HL-60 (cell line): ENCODE measurements at regions not wholly inside any gene's neighbourhood (a gene's known extent, or its start where the extent isn't known, plus 50 kb on each side); places are given as distances from the start of the nearest gene placed in this dataset.

Experiments used
- DNase-seq, 2 experiments: peaks; one replicate each; pipeline ENCODE4 v3.0.0-alpha.2; 2010 to 2020; ENCODE audit warnings: low read depth in 1 of 2, low spot score in 1 of 2
- H3K27ac ChIP-seq: fragments of 250-450 bp; sonication (Bioruptor Pico); replicated peaks from 2 replicates; pipeline ENCODE4 v1.5.1; 2020; ENCODE audit warnings: mild to moderate bottlenecking, moderate library complexity
- H3K27me3 ChIP-seq: fragments of 250-450 bp; sonication (Bioruptor Pico); 2 replicates; pipeline ENCODE4 v1.5.1; 2021; ENCODE audit warnings: mild to moderate bottlenecking, moderate library complexity; ENCODE audit not compliant: insufficient read depth, poor library complexity, severe bottlenecking
- H3K4me3 ChIP-seq: replicated peaks from 2 replicates; pipeline ENCODE4 v1.5.1; 2011; ENCODE audit warnings: mild to moderate bottlenecking, control low read depth, low read length; ENCODE audit not compliant: insufficient read depth
- CTCF ChIP-seq: IDR thresholded peaks from one replicate; pipeline ENCODE4 v1.5.1; 2011; ENCODE audit warnings: low read length, control low read depth, inconsistent platforms; ENCODE audit not compliant: insufficient read depth
- GABPA ChIP-seq: IDR thresholded peaks from 2 replicates; pipeline ENCODE4 v1.6.1; 2012; ENCODE audit warnings: low read depth
- POLR2AphosphoS5 ChIP-seq: IDR thresholded peaks from 2 replicates; pipeline ENCODE4 v1.6.1; 2012; ENCODE audit warnings: low read depth
- REST ChIP-seq: IDR thresholded peaks from 2 replicates; pipeline ENCODE4 v1.6.1; 2012; ENCODE audit warnings: low read depth; ENCODE audit not compliant: insufficient replicate concordance
- SPI1 ChIP-seq: IDR thresholded peaks from 2 replicates; pipeline ENCODE4 v1.6.1; 2012; ENCODE audit warnings: low read depth, mild to moderate bottlenecking, borderline replicate concordance

GRCh38 chr11:95389427-95389826 is 158.4 kb upstream of the SESN3 start:
- Histone ChIP-seq H3K27me3 (no peaks in the 10 kb centered on the region), H3K4me3 (no peak overlapping the region), H3K27ac (no peak overlapping the region)
- no peak for TF ChIP-seq GABPA
- TF ChIP-seq REST, result no peak
- no peak for TF ChIP-seq CTCF
- TF ChIP-seq SPI1, result no peak
- TF ChIP-seq POLR2AphosphoS5, result no peak
- no peak for DNase-seq

DNA sequence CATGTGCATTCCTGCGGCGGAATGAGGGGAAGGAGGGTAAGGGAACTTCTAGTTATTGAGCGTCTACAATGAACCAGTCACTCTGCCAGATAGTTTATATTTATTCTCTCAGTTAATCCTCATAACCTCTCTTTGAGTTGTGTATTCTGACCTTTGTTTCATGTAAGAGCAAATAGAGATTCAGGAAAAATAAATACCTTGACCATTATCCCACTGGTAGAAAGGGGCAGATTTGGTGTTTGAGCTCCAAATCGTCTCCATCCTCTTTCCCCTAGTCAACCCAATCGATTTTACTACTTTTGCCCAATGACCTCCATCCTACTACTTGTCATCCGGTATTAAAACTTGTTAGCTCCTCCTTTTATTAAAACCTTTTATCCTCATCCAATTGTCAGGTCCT is 157.1 kb upstream of the SESN3 start:
- TF ChIP-seq SPI1 (no peak), GABPA (no peak), CTCF (no peak), REST (no peak), POLR2AphosphoS5 (no peak)
- Histone ChIP-seq H3K27ac (no peak overlapping the region), H3K27me3 (no peaks in the 10 kb centered on the region), H3K4me3 (no peak overlapping the region)
- DNase-seq, result no peak

GRCh38 chr11:95387325-95387724 is 156.3 kb upstream of the SESN3 start:
- TF ChIP-seq POLR2AphosphoS5 (no peak), SPI1 (no peak), REST (no peak), GABPA (no peak), CTCF (no peak)
- Histone ChIP-seq H3K27ac (no peak overlapping the region), H3K27me3 (no peaks in the 10 kb centered on the region), H3K4me3 (no peak overlapping the region)
- DNase-seq, result no peak
